ENCODE measurements at regions not wholly inside any gene's neighbourhood (a gene's known extent, or its start where the extent isn't known, plus 50 kb on each side); places are given as distances from the start of the nearest gene placed in this dataset.

DNA sequence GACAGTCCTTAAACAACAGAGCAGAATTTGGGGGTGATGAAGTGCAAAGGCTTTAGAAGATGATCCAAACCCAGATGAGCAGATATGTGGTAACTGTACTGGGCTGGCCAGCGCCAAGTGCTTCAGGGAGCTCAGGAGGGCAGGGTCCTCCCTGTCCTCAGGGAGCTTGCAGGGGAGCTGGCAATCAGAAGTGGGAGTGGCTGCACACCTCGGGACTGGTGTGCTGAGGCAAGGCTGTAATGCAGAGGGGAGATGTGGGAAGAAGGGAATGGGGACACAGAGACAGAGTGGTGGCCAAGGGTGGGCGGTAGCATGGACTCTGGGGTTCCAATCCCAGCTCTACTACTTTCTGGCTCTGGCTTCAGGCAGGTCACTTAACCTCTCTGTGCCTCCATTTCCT is 235.6 kb upstream of the NCAM1 start:
- no peak for DNase-seq (ENCODE audit: low read depth, low spot score)
- Mint-ChIP-seq H3K27me3 (ENCODE audit: low read depth) (peaks cover 5% of the 10 kb centered on the region), H3K27ac (ENCODE audit: unreplicated experiment) (no peak overlapping the region), H3K4me3 (no peak overlapping the region), H3K9me3 (no peaks in the 10 kb centered on the region), H3K4me1 (peaks cover 4% of the 10 kb centered on the region), H3K36me3 (ENCODE audit: low read depth) (no peaks in the 10 kb centered on the region)
- TF ChIP-seq, protein P1, sequence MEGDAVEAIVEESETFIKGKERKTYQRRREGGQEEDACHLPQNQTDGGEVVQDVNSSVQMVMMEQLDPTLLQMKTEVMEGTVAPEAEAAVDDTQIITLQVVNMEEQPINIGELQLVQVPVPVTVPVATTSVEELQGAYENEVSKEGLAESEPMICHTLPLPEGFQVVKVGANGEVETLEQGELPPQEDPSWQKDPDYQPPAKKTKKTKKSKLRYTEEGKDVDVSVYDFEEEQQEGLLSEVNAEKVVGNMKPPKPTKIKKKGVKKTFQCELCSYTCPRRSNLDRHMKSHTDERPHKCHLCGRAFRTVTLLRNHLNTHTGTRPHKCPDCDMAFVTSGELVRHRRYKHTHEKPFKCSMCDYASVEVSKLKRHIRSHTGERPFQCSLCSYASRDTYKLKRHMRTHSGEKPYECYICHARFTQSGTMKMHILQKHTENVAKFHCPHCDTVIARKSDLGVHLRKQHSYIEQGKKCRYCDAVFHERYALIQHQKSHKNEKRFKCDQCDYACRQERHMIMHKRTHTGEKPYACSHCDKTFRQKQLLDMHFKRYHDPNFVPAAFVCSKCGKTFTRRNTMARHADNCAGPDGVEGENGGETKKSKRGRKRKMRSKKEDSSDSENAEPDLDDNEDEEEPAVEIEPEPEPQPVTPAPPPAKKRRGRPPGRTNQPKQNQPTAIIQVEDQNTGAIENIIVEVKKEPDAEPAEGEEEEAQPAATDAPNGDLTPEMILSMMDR (conservative IDR thresholded peaks at IDR 0.05) = no peak

DNA sequence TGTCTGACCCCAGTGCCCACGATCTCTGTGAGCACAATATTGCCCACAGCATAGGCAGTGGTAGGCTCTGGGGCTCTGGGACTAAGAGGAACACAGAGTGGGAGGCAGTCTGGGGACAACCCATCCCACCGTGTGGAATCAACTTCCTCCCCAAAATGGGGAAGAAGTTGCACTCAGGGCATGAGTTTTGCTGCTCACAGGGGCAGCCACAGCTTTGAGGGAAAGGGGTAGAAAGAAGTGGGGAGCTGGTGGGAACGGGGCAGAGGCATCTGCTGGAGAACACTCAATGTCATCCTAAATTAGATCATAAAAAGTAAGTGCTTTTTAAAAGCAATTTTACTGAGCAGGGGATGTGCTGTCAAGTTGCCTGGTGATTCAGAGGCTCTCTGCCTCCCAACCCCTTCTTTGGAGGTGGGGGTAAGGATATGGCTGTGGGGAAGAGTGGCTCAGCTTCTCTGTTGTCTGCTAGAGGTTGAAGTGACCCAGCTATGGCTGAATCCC is 233.8 kb upstream of the NCAM1 start:
- Mint-ChIP-seq H3K27ac (ENCODE audit: unreplicated experiment) (peak overlapping the region; percentile 39), H3K36me3 (ENCODE audit: low read depth) (no peaks in the 10 kb centered on the region), H3K4me3 (no peak overlapping the region), H3K9me3 (no peaks in the 10 kb centered on the region), H3K27me3 (ENCODE audit: low read depth) (peaks cover 5% of the 10 kb centered on the region), H3K4me1 (peaks cover 4% of the 10 kb centered on the region)
- no peak for DNase-seq (ENCODE audit: low read depth, low spot score)
- TF ChIP-seq, protein P1 (conservative IDR thresholded peaks at IDR 0.05) = no peak

DNA sequence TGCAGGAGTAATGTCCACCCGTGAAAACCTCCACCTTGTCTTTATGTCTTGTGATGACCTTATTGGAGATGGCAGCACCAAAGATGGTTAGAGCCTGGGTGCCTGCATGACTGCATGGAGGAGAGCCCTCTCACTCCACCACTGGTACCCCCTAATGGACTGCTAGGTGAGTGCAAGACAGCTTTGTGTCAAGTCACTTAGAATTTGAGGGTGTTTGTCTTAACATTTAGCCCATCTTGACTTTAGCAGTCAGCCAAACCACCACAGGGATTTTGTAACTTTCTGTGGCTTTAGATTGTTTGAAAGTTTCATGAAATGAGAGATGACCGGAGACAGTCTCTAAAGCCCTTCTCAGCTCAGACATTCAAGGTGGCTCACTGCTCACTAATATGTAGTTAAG is 232.9 kb upstream of the NCAM1 start:
- no peaks in the 10 kb centered on the region for H3K36me3 Mint-ChIP-seq (ENCODE audit: low read depth)
- TF ChIP-seq, protein P1 (conservative IDR thresholded peaks at IDR 0.05) = no peak
- peaks cover 4% of the 10 kb centered on the region for H3K4me1 Mint-ChIP-seq
- H3K4me3 Mint-ChIP-seq = no peak overlapping the region
- H3K9me3 Mint-ChIP-seq = no peaks in the 10 kb centered on the region
- H3K27ac Mint-ChIP-seq (ENCODE audit: unreplicated experiment) = no peak overlapping the region
- H3K27me3 Mint-ChIP-seq (ENCODE audit: low read depth) = peaks cover 5% of the 10 kb centered on the region
- DNase-seq (ENCODE audit: low read depth, low spot score) = no peak

DNA sequence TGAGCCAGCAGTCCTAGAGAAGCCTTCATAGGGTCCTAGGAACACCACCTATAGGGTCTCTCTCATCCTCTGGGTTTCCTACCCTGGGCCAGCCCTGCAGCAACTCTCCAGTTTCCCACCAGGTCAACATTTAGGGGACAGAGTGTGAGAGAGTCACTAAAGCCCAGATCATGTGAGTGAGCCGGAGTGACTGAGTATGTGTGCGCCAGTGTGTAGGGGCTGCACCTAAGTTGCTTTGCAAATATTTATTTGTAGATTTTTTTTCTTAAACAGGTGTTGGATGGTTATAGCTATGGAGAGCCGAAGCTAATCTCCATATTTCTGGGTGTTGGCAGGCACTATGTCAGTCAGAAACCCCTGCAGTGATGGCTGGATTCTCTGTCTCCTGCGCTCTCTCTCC is 232.5 kb upstream of the NCAM1 start:
- H3K9me3 Mint-ChIP-seq = no peaks in the 10 kb centered on the region
- no peak for DNase-seq (ENCODE audit: low read depth, low spot score)
- H3K27me3 Mint-ChIP-seq (ENCODE audit: low read depth) = peaks cover 8% of the 10 kb centered on the region
- H3K4me1 Mint-ChIP-seq = peaks cover 4% of the 10 kb centered on the region
- no peak overlapping the region for H3K4me3 Mint-ChIP-seq
- TF ChIP-seq, protein P1 (conservative IDR thresholded peaks at IDR 0.05) = no peak
- no peaks in the 10 kb centered on the region for H3K36me3 Mint-ChIP-seq (ENCODE audit: low read depth)
- no peak overlapping the region for H3K27ac Mint-ChIP-seq (ENCODE audit: unreplicated experiment)

DNA sequence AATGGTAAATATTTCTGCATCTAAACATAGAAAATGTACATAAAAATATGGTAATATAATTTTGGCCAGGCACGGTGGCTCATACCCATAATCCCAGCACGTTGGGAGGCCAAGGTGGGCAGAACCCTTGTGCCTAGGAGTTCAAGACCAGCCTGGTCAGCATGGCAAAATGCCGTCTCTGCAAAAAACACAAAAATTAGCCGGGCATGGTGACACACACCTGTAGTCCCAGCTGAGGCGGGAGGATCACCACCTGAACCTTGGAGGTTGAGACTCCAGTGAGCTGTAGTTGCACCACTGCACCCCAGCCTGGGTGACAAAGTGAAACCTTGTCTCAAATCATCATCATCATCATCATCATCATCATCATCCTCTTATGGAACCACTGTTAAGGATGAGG is 230.6 kb upstream of the NCAM1 start:
- no peaks in the 10 kb centered on the region for H3K4me1 Mint-ChIP-seq
- peaks cover 7% of the 10 kb centered on the region for H3K27me3 Mint-ChIP-seq (ENCODE audit: low read depth)

More for the DNA sequence above, 230.6 kb upstream of the NCAM1 start:
- no peak overlapping the region for H3K27ac Mint-ChIP-seq (ENCODE audit: unreplicated experiment)
- H3K36me3 Mint-ChIP-seq (ENCODE audit: low read depth) = no peaks in the 10 kb centered on the region
- TF ChIP-seq, protein P1 (conservative IDR thresholded peaks at IDR 0.05) = no peak
- DNase-seq (ENCODE audit: low read depth, low spot score) = no peak
- no peaks in the 10 kb centered on the region for H3K9me3 Mint-ChIP-seq
- no peak overlapping the region for H3K4me3 Mint-ChIP-seq

All from neural crest cell (in vitro differentiated cells).